GM12878 (cell line): ENCODE measurements at regions not wholly inside any gene's neighbourhood (a gene's known extent, or its start where the extent isn't known, plus 50 kb on each side); places are given as distances from the start of the nearest gene placed in this dataset.

ENCODE experiments used
- ATF2 ChIP-seq: IDR thresholded peaks from 2 replicates; pipeline ENCODE4 v1.6.1; 2012; ENCODE audit warnings: low read length, inconsistent platforms
- CEBPB ChIP-seq, 2 experiments: fragments of 150-350 bp in 1 of 2; IDR thresholded peaks; 2 replicates each; pipeline ENCODE4 v1.6.1; 2012 to 2014; ENCODE audit warnings: low read depth in 2 of 2, low read length in 2 of 2, borderline replicate concordance in 1 of 2, inconsistent platforms in 1 of 2
- CTCF ChIP-seq, 3 experiments: IDR thresholded peaks in 2 of 3; conservative IDR thresholded peaks in 1 of 3; 2 replicates each; pipeline ENCODE4 v1.5.1; 2011; ENCODE audit warnings: low read depth in 3 of 3, low read length in 3 of 3, mild to moderate bottlenecking in 3 of 3, control low read depth in 2 of 3, moderate library complexity in 2 of 3, inconsistent platforms in 1 of 3, mixed read lengths in 1 of 3; ENCODE audit not compliant: control insufficient read depth in 2 of 3, insufficient read depth in 1 of 3; ENCODE audit errors: extremely low read depth in 1 of 3
- EZH2 ChIP-seq: IDR thresholded peaks from 2 replicates; pipeline ENCODE4 v1.6.1; 2012; ENCODE audit warnings: low read depth, mild to moderate bottlenecking, control low read depth, inconsistent platforms, low read length, borderline replicate concordance; ENCODE audit not compliant: control insufficient read depth
- IRF4 ChIP-seq: IDR thresholded peaks from 2 replicates; pipeline ENCODE4 v1.6.1; 2011; ENCODE audit warnings: low read depth, low read length
- POLR2A ChIP-seq: IDR thresholded peaks from 2 replicates; pipeline ENCODE4 v1.6.1; 2011; ENCODE audit warnings: low read depth, mild to moderate bottlenecking, low read length
- RFX5 ChIP-seq: IDR thresholded peaks from 2 replicates; pipeline ENCODE4 v1.6.1; 2011; ENCODE audit warnings: low read depth, low read length, improper control_type of control experiment
- SRF ChIP-seq, 2 experiments: IDR thresholded peaks; 2 replicates each; pipeline ENCODE4 v1.6.1; 2011; ENCODE audit warnings: low read depth in 2 of 2, low read length in 2 of 2, mild to moderate bottlenecking in 1 of 2, moderate library complexity in 1 of 2
- STAT1 ChIP-seq: fragments of 450-650 bp; conservative IDR thresholded peaks from 2 replicates; pipeline ENCODE4 v1.6.1; 2014; ENCODE audit warnings: antibody characterized with exemption, mild to moderate bottlenecking
- STAT3 ChIP-seq: IDR thresholded peaks from 2 replicates; pipeline ENCODE4 v1.6.1; 2011; ENCODE audit warnings: low read depth, low read length, improper control_type of control experiment
- YY1 ChIP-seq: IDR thresholded peaks from 2 replicates; pipeline ENCODE4 v1.6.1; 2011; ENCODE audit warnings: low read depth, mild to moderate bottlenecking, low read length
- ZBTB4 ChIP-seq: fragments of 450-650 bp; formaldehyde crosslinking; IDR thresholded peaks from 2 replicates; pipeline ENCODE4 v1.4.0; 2022; ENCODE audit warnings: mild to moderate bottlenecking, moderate library complexity
- ZSCAN29 ChIP-seq: fragments of 450-650 bp; IDR thresholded peaks from 2 replicates; pipeline ENCODE4 v1.6.1; 2017; ENCODE audit warnings: mild to moderate bottlenecking, moderate library complexity
- TF ChIP-seq, protein P1 (sequence below): IDR thresholded peaks from 2 replicates; pipeline ENCODE4 v1.6.1; 2011; ENCODE audit warnings: mild to moderate bottlenecking, low read depth, low read length, moderate library complexity; ENCODE audit not compliant: insufficient replicate concordance

DNA sequence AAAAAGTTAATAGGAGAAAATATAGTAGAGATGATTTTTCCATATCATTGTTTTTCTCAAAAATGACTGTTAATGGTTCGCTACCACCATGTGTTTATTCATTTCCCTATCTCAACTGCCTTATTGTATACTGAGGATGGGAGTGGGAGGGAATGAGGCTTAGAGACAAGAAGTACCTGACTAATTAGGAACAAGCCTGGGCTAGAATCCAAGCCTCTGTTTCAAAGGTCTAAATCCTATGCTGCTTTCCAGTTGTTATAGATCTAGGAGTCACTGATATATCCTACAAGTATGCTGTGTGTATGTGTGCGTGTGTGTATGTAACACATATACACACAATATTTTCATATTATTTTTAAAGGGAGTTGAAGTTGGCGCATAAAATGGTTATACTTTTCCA, 465.9 kb downstream of the EPHA4 start:
- TF ChIP-seq POLR2A (no peak), STAT1 (no peak), CTCF (IDR thresholded peaks at IDR 0.05 in 2 of 3, conservative IDR thresholded peaks at IDR 0.05 in 1 of 3; ENCODE audit: control insufficient read depth in 2 of 3, extremely low read depth in 1 of 3, insufficient read depth in 1 of 3, low read depth in 3 of 3, low read length in 3 of 3) (no peak), CEBPB (IDR thresholded peaks at IDR 0.05; ENCODE audit: borderline replicate concordance in 1 of 2, low read depth in 2 of 2, low read length in 2 of 2) (no peak), YY1 (no peak), ZSCAN29 (no peak), STAT3 (no peak), SRF (IDR thresholded peaks at IDR 0.05; ENCODE audit: low read depth in 2 of 2, low read length in 2 of 2) (no peak), EZH2 (no peak), ZBTB4 (CRISPR knock-in tag) (no peak), RFX5 (no peak), IRF4 (no peak), ATF2 (no peak)
- TF ChIP-seq, protein P1, sequence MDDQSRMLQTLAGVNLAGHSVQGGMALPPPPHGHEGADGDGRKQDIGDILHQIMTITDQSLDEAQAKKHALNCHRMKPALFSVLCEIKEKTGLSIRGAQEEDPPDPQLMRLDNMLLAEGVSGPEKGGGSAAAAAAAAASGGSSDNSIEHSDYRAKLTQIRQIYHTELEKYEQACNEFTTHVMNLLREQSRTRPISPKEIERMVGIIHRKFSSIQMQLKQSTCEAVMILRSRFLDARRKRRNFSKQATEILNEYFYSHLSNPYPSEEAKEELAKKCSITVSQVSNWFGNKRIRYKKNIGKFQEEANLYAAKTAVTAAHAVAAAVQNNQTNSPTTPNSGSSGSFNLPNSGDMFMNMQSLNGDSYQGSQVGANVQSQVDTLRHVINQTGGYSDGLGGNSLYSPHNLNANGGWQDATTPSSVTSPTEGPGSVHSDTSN: no peak
